Activated naive CD8-positive, alpha-beta T cell treated with anti-CD3 and anti-CD28 coated beads for 36 hours (primary cell): ENCODE measurements at regions not wholly inside any gene's neighbourhood (a gene's known extent, or its start where the extent isn't known, plus 50 kb on each side); places are given as distances from the start of the nearest gene placed in this dataset.
"Not testable (repeated sequence)": the region's sequence is repeated elsewhere in the genome, so short reads cannot be mapped to it uniquely, and the experiment has no call there.

Experiments
- DNase-seq: peaks from one replicate; pipeline ENCODE4 v3.0.0; 2021
- H3K27ac Mint-ChIP-seq: one replicate; pipeline ENCODE4 v1.8.0; 2022; ENCODE audit warnings: mild to moderate bottlenecking, moderate library complexity, mixed read lengths
- H3K27me3 Mint-ChIP-seq: one replicate; pipeline ENCODE4 v1.8.0; 2022; ENCODE audit warnings: mild to moderate bottlenecking, mixed read lengths
- H3K36me3 Mint-ChIP-seq: one replicate; pipeline ENCODE4 v1.8.0; 2021; ENCODE audit warnings: mild to moderate bottlenecking, mixed read lengths
- H3K4me1 Mint-ChIP-seq: one replicate; pipeline ENCODE4 v1.8.0; 2021; ENCODE audit warnings: mixed read lengths
- H3K4me3 Mint-ChIP-seq: one replicate; pipeline ENCODE4 v1.8.0; 2022; ENCODE audit warnings: mild to moderate bottlenecking, moderate library complexity, mixed read lengths
- H3K9me3 Mint-ChIP-seq: one replicate; pipeline ENCODE4 v1.8.0; 2022; ENCODE audit warnings: mixed read lengths

- DNase-seq, H3K4me1 Mint-ChIP-seq, H3K36me3 Mint-ChIP-seq, H3K9me3 Mint-ChIP-seq, H3K4me3 Mint-ChIP-seq, H3K27me3 Mint-ChIP-seq, H3K27ac Mint-ChIP-seq: not testable (repeated sequence)
Observed at GRCh38 chr11:42873800-42874405, 437.9 kb upstream of the API5 start.

- H3K27me3 Mint-ChIP-seq, H3K4me1 Mint-ChIP-seq, H3K4me3 Mint-ChIP-seq, H3K36me3 Mint-ChIP-seq, DNase-seq, H3K27ac Mint-ChIP-seq, H3K9me3 Mint-ChIP-seq: not testable (repeated sequence)
Observed at GRCh38 chr11:42881335-42881734, 430.5 kb upstream of the API5 start.

DNA sequence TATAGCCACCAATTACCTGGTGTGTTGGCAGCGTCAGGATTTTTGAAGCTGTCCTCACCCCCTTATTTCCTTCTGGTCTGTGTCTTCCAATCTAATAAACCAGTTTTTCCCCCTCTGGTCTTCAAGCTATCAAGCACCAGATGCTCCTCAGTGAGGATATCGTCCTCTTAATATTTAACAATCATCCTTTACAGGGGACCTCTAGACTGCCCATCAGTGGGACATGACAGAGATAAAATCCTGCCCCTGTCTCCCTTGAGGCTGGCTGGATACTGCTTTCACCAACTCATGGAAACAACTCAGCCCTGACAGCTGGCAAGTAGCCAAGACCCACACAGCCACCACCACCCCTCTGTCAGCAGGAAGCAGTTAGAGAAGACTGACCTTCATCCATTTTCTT is 421.0 kb upstream of the API5 start:
- H3K27me3 Mint-ChIP-seq, result no peaks in the 10 kb centered on the region
- no peak overlapping the region for H3K27ac Mint-ChIP-seq
- DNase-seq, result no peak
- H3K9me3 Mint-ChIP-seq, result peaks cover 6% of the 10 kb centered on the region
- H3K4me1 Mint-ChIP-seq, result no peaks in the 10 kb centered on the region
- no peak overlapping the region for H3K4me3 Mint-ChIP-seq
- no peaks in the 10 kb centered on the region for H3K36me3 Mint-ChIP-seq

DNA sequence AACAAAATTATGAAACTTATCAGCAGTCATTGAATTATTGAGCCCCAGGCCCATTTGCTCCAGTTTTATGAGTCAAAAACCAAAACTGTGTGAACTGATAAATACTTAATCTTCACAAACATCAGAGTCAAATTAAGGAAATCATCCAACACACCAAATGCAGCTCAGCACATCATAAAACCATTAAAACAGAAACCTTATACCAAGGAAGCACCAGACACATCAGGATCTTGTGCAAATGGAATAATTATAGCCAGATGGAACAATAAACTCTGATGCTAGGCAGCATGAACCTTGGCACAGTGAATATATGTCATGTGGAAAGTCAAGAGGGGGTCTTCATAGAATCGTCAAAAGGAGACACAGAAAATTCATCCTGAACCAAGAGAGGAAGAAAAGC is 410.7 kb upstream of the API5 start:
- H3K4me1 Mint-ChIP-seq, result no peaks in the 10 kb centered on the region
- DNase-seq, result no peak

DNA sequence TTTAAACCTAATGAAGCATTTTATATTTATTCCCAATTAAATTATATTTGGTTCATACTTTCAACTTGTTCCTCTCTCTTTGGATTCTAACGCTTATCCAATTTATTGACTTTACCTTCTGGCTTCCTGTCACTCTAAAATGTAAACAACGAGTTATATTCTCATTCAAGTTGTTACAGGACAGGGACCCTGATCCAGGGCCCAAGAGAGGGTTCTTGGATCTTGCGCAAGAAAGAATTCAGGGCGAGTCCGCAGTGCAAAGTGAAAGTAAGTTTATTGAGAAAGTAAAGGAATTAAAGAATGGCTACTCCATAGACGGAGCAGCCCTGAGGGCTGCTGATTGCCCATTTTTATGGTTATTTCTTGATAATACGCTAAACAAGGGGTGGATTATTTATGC is 405.6 kb upstream of the API5 start:
- no peak for DNase-seq
- no peaks in the 10 kb centered on the region for H3K9me3 Mint-ChIP-seq
- no peak overlapping the region for H3K27ac Mint-ChIP-seq
- H3K36me3 Mint-ChIP-seq, result no peaks in the 10 kb centered on the region
- H3K4me3 Mint-ChIP-seq, result no peak overlapping the region
- no peaks in the 10 kb centered on the region for H3K4me1 Mint-ChIP-seq
- no peaks in the 10 kb centered on the region for H3K27me3 Mint-ChIP-seq

More for the DNA sequence above, 410.7 kb upstream of the API5 start:
- Mint-ChIP-seq H3K27me3 (no peaks in the 10 kb centered on the region), H3K4me3 (no peak overlapping the region), H3K36me3 (no peaks in the 10 kb centered on the region), H3K9me3 (no peaks in the 10 kb centered on the region), H3K27ac (no peak overlapping the region)

DNA sequence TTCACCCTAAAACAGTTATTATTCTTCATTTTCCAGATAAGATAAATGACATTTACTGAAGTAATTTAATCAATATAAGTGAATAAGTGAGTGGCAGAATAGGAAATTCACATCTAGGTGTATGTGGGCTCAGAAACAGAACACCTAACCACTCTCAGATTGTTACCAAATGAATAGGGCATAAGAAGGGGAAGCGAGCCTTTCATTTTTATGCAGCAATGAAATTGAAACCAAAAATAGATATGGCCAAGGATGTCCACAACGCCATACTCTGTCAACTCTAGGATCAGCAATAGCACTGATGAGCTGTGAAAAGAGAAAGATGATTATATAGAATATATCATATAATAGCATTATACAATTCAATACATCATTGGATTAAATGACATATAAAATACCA is 398.1 kb upstream of the API5 start:
- DNase-seq, result no peak
- Mint-ChIP-seq H3K4me3 (no peak overlapping the region), H3K27me3 (no peaks in the 10 kb centered on the region), H3K27ac (no peak overlapping the region), H3K9me3 (peaks cover 8% of the 10 kb centered on the region), H3K4me1 (no peaks in the 10 kb centered on the region), H3K36me3 (no peaks in the 10 kb centered on the region)

GRCh38 chr11:42923651-42924050 is 388.1 kb upstream of the API5 start:
- Mint-ChIP-seq H3K4me3 (no peak overlapping the region), H3K9me3 (peaks cover 7% of the 10 kb centered on the region), H3K27me3 (no peaks in the 10 kb centered on the region), H3K27ac (no peak overlapping the region), H3K4me1 (no peaks in the 10 kb centered on the region), H3K36me3 (no peaks in the 10 kb centered on the region)
- no peak for DNase-seq

DNA sequence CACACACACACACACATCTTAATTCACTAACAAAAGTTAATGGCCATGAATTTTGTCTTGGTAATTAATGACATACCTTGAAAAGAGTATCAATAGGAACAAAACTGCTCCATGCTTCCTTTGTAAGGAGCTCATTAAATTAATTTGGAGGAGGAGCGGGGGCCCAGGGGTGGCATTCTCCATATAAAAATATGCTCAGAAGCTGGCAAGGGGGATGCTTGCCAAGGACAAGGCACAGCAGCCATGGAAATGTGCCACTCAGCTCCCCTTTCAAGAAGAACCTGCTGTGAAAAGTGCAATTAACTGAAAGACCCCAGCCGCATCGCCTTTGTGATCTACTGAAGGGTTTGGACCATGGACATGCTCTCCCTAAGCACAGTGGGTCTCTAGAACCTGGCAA is 385.9 kb upstream of the API5 start:
- H3K4me1 Mint-ChIP-seq, result no peaks in the 10 kb centered on the region
- H3K27ac Mint-ChIP-seq, result no peak overlapping the region
- H3K36me3 Mint-ChIP-seq, result no peaks in the 10 kb centered on the region
- peaks cover 8% of the 10 kb centered on the region for H3K9me3 Mint-ChIP-seq
- H3K27me3 Mint-ChIP-seq, result no peaks in the 10 kb centered on the region
- H3K4me3 Mint-ChIP-seq, result no peak overlapping the region
- no peak for DNase-seq

- no peak for DNase-seq
- H3K27me3 Mint-ChIP-seq, result no peaks in the 10 kb centered on the region
- peaks cover 2% of the 10 kb centered on the region for H3K9me3 Mint-ChIP-seq
- H3K36me3 Mint-ChIP-seq, result no peaks in the 10 kb centered on the region
- no peaks in the 10 kb centered on the region for H3K4me1 Mint-ChIP-seq
- no peak overlapping the region for H3K27ac Mint-ChIP-seq
- no peak overlapping the region for H3K4me3 Mint-ChIP-seq
Observed at GRCh38 chr11:42947405-42947804, 364.4 kb upstream of the API5 start.

DNA sequence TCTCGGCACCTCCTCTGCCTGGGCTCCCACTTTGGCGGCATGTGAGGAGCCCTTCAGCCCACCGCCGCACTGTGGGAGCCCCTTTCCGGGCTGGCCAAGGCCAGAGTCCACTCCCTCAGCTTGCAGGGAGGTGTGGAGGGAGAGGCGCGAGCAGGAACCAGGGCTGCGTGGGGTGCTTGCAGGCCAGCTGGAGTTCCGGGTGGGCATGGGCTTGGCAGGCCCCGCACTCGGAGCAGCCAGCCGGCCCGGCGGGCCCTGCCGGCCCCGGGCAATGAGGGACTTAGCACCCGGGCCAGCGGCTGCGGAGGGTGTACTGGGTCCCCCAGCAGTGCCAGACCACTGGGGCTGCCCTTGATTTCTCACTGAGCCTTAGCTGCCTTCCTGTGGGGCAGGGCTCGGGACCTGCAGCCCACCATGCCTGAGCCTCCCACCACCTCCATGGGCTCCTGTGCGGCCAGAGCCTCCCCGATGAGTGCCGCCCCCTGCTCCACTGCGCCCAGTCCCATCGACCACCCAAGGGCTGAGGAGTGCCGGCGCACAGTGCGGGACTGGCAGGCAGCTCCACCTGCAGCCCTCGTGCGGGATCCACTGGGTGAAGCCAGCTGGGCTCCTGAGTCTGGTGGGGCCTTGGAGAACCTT is 361.9 kb upstream of the API5 start:
- not testable (repeated sequence) for H3K27me3 Mint-ChIP-seq, H3K36me3 Mint-ChIP-seq, H3K27ac Mint-ChIP-seq, DNase-seq, H3K4me1 Mint-ChIP-seq, H3K9me3 Mint-ChIP-seq, H3K4me3 Mint-ChIP-seq

DNA sequence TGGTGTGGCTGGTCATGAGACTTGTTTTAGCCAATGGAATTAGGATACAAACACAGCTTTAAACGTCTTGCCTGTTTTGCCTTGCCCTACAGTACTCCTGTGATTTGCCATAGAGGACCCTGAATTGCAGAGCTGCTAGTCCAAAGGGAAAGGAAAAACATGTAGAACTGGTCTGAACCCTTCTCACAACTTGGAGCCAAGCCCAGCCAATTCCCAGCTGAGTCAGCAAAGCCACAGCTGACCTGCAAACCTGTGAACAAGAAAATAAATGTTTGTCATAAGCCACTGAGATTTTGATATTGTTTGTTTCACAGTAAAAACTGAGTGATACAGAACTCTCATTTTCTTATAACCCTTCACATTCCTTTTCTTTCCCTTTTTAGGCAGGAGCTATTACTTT is 360.5 kb upstream of the API5 start:
- Mint-ChIP-seq H3K27me3 (no peaks in the 10 kb centered on the region), H3K9me3 (peaks cover 2% of the 10 kb centered on the region), H3K4me3 (no peak overlapping the region), H3K4me1 (no peaks in the 10 kb centered on the region), H3K27ac (no peak overlapping the region), H3K36me3 (no peaks in the 10 kb centered on the region)
- no peak for DNase-seq

GRCh38 chr11:42957831-42958230 is 354.0 kb upstream of the API5 start:
- H3K27me3 Mint-ChIP-seq, result no peaks in the 10 kb centered on the region
- no peak for DNase-seq
- H3K4me1 Mint-ChIP-seq, result no peaks in the 10 kb centered on the region
- H3K4me3 Mint-ChIP-seq, result no peak overlapping the region
- H3K9me3 Mint-ChIP-seq, result no peaks in the 10 kb centered on the region
- no peak overlapping the region for H3K27ac Mint-ChIP-seq
- no peaks in the 10 kb centered on the region for H3K36me3 Mint-ChIP-seq

GRCh38 chr11:42958635-42959034 is 353.2 kb upstream of the API5 start:
- H3K27ac Mint-ChIP-seq, result no peak overlapping the region

GRCh38 chr11:42960521-42961088 is 351.2 kb upstream of the API5 start:
- no peaks in the 10 kb centered on the region for H3K36me3 Mint-ChIP-seq
- no peak overlapping the region for H3K4me3 Mint-ChIP-seq
- H3K27ac Mint-ChIP-seq, result no peak overlapping the region
- no peaks in the 10 kb centered on the region for H3K9me3 Mint-ChIP-seq
- no peaks in the 10 kb centered on the region for H3K27me3 Mint-ChIP-seq
- H3K4me1 Mint-ChIP-seq, result no peaks in the 10 kb centered on the region
- no peak for DNase-seq

More at GRCh38 chr11:42958635-42959034, 353.2 kb upstream of the API5 start:
- no peaks in the 10 kb centered on the region for H3K36me3 Mint-ChIP-seq
- no peak overlapping the region for H3K4me3 Mint-ChIP-seq
- DNase-seq, result no peak
- no peaks in the 10 kb centered on the region for H3K27me3 Mint-ChIP-seq
- no peaks in the 10 kb centered on the region for H3K4me1 Mint-ChIP-seq
- no peaks in the 10 kb centered on the region for H3K9me3 Mint-ChIP-seq

GRCh38 chr11:42967653-42968052 is 344.1 kb upstream of the API5 start:
- no peaks in the 10 kb centered on the region for H3K36me3 Mint-ChIP-seq
- H3K9me3 Mint-ChIP-seq, result no peaks in the 10 kb centered on the region
- no peaks in the 10 kb centered on the region for H3K27me3 Mint-ChIP-seq
- H3K4me3 Mint-ChIP-seq, result no peak overlapping the region
- no peaks in the 10 kb centered on the region for H3K4me1 Mint-ChIP-seq
- DNase-seq, result no peak
- H3K27ac Mint-ChIP-seq, result no peak overlapping the region

GRCh38 chr11:42972741-42973140 is 339.1 kb upstream of the API5 start:
- Mint-ChIP-seq H3K4me1 (no peaks in the 10 kb centered on the region), H3K36me3 (no peaks in the 10 kb centered on the region), H3K4me3 (no peak overlapping the region), H3K9me3 (no peaks in the 10 kb centered on the region), H3K27ac (no peak overlapping the region), H3K27me3 (no peaks in the 10 kb centered on the region)
- no peak for DNase-seq
